HG02885 (cell line): ENCODE measurements at regions not wholly inside any gene's neighbourhood (a gene's known extent, or its start where the extent isn't known, plus 50 kb on each side); places are given as distances from the start of the nearest gene placed in this dataset.

ENCODE experiments used
- ATAC-seq: cut with Tn5 transposase; IDR thresholded peaks from one replicate; pipeline ENCODE4 v1.9.1; 2021; ENCODE audit warnings: mild to moderate bottlenecking; ENCODE audit not compliant: unreplicated experiment, poor library complexity

- no peak for ATAC-seq
These were observed 148.8 kb downstream of the INO80D start for GRCh38 chr2:205937211-205937610.

- ATAC-seq: no peak
These were observed 149.5 kb downstream of the INO80D start for GRCh38 chr2:205936446-205936845.

GRCh38 chr2:205934443-205934842 lies 151.5 kb downstream of the INO80D start:
- no peak for ATAC-seq

- ATAC-seq: no peak
These were observed 153.1 kb downstream of the INO80D start for GRCh38 chr2:205932861-205933260.

- ATAC-seq: no peak
These were observed 154.6 kb downstream of the INO80D start for GRCh38 chr2:205931388-205931787.

GRCh38 chr2:205930209-205930608 lies 155.8 kb downstream of the INO80D start:
- no peak for ATAC-seq

GRCh38 chr2:205929246-205929942 lies 156.6 kb downstream of the INO80D start:
- no peak for ATAC-seq

GRCh38 chr2:205925373-205926337 lies 160.3 kb downstream of the INO80D start:
- peak; percentile 95 for ATAC-seq

- ATAC-seq: no peak
These were observed 161.3 kb downstream of the INO80D start for GRCh38 chr2:205924676-205925075.

- no peak for ATAC-seq
These were observed 170.8 kb downstream of the INO80D start for GRCh38 chr2:205915130-205915524.

- ATAC-seq: no peak
These were observed 171.5 kb downstream of the INO80D start for GRCh38 chr2:205914213-205915129.

- ATAC-seq: no peak
These were observed 172.3 kb downstream of the INO80D start for GRCh38 chr2:205913668-205914067.

GRCh38 chr2:205911306-205911705 lies 174.7 kb downstream of the INO80D start:
- no peak for ATAC-seq

GRCh38 chr2:205909184-205909572 lies 176.8 kb downstream of the INO80D start:
- ATAC-seq: no peak

- no peak for ATAC-seq
These were observed 177.5 kb downstream of the INO80D start for GRCh38 chr2:205908212-205909183.

- no peak for ATAC-seq
These were observed 179.6 kb downstream of the INO80D start for GRCh38 chr2:205906419-205906818.

GRCh38 chr2:205905576-205905975 lies 180.4 kb downstream of the INO80D start:
- ATAC-seq: no peak

- no peak for ATAC-seq
These were observed 181.1 kb downstream of the INO80D start for GRCh38 chr2:205904873-205905272.

- peak; percentile 74 for ATAC-seq
These were observed 182.3 kb downstream of the INO80D start for GRCh38 chr2:205903549-205904129.
